Dedifferentiated amniotic fluid mesenchymal stem cell (primary cell): ENCODE measurements at regions not wholly inside any gene's neighbourhood (a gene's known extent, or its start where the extent isn't known, plus 50 kb on each side); places are given as distances from the start of the nearest gene placed in this dataset.

Experiments used
- DNase-seq: peaks from one replicate; pipeline ENCODE4 v3.0.0-alpha.2; 2016; ENCODE audit errors: extremely low spot score

DNA sequence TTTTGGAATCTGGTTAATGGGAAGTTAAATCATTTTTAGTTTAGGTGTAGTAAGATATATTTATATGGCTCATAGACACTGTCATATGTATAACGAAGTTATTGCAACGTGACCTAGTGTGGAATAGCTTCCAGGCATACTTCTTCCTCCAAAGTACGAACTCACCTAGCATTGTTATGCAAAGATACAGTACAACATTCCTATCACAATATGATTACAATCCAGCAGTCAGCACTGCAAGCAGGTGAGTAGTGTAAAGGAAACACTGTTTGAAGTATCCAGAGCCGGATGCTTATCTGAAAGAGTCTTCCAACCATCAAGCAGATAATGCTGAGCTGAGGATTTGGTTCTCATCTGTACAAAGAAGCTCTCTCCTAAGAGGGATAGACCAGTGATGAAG, 754.4 kb upstream of the IGFBP3 start:
- DNase-seq, result no peak

DNA sequence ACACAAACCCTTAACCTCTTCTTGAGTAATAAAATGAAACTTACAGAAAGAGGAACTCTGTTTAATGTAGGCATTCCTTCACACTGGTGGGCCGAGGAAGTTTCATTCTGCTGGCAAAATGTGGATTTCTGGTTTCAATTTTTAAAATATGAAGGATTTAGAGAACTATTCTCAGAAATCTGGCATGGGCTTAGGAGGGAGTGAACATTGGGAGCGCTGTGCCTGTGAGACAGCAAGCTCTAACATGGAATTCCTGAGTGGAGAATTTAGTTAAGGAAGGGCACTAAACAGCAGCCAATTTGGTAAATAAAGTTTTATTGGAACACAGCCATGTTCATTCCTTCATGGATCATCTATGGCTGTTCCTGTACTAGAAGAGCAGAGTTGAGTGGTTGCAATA, 751.8 kb upstream of the IGFBP3 start:
- DNase-seq, result peak; percentile 25

DNA sequence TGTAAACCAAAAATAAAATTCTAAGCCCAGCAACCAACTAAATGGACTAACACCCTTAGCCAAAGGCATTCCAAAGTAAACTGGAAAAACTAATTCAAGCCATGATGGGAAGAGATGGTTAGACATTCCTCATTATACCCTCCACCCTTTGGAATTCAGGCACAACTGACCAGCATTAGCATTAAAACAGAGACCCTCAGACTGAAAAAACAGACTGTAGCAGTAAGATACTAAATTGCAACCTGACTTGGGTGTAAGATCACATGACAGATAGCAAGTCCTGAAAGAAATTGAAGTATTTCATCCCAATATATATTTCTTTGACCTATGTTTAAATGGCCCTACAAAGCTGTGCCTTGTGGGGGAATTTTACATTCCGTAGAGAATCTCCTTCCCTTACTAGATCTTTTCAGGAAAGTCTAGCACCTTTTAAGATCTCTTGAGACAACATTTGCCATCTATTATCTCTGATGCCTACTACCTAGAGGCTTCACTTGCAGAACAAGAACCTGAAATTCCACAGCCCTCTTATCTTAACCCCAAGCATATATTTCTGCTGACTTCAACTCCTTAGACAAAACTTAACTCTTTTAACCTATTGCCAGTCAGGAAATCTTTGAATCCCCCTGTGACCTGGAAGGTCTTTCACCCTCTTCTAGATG, 750.2 kb upstream of the IGFBP3 start:
- DNase-seq, result no peak

DNA sequence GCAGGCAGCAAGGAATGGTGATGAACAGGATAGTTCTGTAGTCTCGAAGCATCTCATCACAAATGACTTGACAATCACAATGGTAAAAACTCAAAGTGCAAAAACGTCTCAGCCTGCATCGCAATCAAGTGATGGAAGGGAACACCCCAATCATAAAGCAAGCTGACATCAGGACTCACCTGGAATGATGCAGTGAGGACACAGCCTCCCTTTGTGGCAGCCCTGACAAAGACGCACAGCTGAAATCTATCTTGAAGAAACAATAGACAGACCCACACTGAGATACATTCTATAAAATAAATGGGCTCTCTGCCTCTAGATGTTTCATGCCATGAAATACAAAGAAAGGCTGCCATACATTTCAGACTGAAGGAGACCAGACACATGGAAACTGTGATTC, 748.0 kb upstream of the IGFBP3 start:
- DNase-seq, result no peak

DNA sequence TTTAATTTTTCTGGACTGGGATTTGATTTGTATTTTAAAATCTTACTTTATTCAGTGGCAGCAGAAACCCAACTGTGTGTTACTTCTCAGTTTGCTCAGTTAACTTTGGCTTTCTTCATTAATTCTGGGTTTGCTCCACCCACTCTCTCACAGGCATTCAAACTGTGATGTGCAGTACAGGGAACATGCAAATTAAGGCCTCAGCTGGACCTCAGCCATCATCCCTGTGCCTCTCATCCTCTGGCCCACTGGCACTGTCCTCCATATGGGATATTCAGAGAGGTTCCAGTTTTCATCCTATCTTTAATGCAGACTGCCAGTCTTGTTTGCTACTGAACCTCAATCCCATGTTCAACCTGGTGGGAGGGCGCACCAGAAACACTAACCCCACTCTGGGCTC, 743.4 kb upstream of the IGFBP3 start:
- no peak for DNase-seq

DNA sequence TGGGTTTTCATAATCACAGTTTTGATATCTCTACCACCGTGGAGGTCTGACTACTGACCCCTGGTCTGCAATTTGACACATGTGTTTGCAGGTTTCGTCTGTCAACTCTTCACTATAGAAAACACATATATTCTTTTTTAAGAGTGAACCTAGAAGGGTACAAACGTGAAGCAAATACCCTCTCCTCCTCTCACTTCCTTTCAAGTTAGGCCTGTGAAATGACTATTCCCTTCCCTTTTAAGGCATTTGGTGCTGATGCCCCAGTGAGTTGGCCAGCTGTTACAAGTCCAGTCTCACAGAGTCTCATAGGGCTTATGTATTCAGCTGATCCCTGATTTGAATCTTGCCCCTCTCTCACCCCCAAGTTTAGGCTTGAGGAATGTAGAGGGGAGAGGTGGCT, 742.0 kb upstream of the IGFBP3 start:
- DNase-seq, result no peak

DNA sequence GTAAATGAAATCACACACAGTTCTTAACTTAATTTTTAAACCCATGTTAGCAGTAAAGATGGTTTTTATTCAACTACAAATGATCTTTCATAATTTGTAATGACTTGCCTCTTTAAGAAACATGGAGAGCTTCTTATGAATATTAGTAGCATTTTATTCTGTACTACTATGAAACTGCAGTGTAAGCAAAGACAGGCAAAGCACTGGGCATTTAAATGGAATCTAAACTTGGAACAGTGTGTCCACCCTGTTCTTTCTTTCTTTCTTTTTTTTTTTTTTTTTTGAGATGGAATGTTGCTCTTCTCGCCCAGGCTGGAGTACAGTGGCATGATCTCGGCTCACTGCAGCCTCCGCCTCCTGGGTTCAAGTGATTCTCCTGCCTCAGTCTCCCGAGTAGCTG, 740.4 kb upstream of the IGFBP3 start:
- no peak for DNase-seq

DNA sequence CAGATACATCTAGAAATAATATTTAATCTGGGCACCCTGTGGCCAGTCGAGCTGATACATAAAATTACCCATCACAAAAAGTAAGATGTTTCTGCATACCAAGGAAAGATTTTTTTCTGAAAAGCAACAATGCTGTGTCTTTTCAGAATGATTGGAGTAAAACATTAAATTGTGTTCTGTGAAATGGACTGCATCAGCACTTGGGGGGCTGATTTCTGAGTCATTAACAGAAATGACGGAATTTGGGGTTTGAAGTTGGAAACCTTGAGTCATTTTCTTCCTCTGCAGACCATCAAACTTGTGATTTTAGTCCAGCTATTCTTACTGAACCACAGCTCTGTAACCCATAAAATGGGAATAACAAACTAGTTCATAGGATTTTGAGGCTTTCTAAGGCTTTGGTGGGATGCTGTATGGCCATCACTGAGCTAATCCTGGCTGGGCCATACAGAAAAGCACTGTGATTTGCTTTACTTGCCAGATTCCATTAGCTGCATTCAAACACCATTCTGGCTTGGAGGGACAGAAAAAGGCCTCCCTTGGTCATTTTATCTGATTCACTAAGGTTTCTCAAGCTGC, 739.4 kb upstream of the IGFBP3 start:
- no peak for DNase-seq

DNA sequence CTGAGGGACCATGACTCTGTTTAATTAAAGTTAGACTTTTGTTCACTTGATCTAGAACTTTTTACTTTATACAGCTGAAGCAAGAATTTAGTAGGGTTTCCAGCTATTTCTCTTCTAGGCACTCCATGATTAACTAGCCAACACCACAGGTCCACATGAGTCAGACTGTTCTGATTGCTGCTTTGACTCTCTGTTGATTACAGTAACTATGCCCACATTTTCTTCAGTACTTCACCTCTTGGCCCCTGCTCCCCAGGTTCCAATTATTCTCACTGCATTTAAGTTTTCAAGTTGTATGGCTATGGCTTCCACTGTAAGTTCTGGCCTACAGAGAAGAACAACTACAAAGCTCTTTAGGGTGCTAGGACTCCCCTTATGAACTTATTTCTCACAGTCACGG, 737.2 kb upstream of the IGFBP3 start:
- no peak for DNase-seq

DNA sequence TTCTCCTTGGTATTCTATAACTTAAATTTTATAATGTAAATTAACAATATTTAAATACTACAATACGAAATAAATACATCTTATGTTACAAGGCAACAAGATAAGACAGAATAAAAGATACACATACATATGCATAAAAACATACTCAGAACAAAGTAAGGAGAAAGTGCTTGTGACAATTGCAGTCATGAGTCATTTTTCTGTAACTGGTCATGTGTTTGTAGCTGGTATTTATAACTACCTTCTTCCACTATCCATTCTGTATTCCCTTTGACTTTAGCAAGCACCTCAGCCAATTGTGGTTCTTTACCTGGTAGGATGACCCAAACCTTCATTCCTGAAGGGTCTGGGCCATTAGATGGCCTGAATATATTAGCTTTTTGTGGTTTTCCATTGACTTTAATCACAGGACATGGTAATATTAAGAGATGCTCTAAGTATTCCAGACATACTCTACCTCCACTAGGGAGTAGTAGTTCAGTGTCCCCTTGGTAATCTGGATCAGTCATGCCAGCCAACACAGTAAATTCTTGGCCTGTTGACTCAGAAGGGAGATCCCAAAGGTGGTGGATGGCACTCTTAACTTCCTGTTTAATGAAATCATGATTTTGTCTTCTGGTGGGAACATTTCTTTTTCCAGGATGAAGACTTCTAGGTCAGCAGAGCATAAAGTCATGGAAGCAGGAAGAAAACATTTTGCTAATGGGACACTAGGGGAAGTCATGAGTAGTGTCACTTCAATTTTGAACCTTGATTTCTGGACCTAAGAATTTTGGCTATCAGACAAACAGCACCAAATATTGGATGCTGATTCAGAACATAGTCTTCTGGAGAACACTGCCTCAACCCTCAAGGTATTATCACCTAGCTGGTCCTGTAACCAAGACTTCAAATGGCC, 733.7 kb upstream of the IGFBP3 start:
- no peak for DNase-seq

DNA sequence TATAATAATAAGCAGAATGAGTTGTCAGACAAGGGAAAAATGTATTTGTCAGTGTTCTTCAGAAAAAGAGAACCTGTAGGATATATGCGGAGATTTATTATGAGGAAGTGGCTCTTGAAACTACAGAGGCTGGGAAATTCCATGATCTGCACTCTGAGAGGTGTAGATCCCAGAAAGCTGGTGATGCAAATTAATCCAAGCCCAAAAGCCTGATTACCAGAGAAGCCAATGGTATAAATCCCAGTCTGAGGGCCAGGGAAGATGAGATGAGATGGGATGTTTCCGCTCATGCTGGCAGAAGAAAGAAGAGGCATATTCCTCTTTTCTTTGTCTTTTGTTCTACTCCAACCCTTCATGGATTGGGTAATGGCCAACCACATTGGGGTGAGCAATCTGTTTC, 732.8 kb upstream of the IGFBP3 start:
- DNase-seq, result no peak

DNA sequence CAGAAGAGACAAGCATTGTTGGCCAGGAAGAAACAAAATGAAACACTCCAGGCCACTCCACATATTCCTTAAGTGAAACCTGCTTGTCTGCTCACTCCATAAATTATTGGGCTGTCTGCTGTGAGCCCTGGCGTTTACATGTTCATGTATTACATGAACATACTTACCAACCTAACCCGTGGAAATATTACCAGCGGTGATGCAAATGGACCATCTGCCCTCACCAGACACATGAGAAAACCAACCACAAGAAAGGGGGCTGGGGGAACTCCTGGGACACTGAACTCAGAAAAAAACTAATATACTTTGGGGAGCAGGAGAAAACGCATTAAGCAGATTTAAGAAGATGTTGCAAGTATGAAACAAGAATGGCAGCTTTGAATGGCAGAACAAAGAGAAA, 731.2 kb upstream of the IGFBP3 start:
- DNase-seq, result no peak

DNA sequence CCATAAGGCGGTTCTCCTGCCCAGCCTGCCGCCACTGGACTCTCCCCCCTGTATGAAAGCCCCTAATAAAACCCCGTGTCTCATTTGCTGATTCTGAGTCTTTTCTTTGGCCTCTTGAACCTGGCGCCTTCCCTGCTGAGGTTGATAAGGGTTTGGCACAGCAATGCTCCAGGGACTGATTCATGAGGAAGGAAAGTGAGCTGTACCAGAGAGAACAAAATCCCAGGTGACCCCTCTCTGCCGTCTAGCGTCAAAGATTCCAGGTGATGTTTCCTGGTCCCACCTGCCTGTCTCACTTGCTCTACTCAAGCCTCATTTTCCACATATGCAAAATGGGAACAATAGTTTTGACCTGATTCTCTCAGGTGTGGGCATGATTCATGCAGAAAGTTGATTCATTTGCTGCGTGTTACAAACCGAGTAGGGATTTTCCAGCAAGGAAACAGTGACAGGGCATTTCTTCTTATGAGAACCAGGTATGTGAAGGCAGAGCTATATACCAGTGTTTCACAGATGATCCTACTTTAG, 730.6 kb upstream of the IGFBP3 start:
- DNase-seq, result no peak

DNA sequence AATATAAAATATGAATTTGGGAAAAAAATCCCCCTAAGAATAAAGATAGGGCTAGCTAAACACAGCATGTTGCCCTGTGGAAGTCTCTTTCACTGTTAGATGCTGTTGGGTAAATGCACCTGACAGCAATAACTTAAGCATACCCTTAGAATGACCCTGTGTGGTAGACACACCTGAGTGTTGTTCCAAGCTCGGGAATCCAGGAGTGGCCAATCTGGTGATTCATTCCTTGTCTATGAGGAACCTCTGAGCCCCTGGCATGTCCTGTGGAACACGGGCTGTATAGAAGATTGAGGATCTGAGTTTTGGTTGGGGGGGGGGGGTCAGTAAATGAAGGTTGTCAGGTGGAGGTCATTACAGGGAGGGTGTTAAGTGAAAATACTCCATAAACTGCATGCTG, 730.0 kb upstream of the IGFBP3 start:
- no peak for DNase-seq

DNA sequence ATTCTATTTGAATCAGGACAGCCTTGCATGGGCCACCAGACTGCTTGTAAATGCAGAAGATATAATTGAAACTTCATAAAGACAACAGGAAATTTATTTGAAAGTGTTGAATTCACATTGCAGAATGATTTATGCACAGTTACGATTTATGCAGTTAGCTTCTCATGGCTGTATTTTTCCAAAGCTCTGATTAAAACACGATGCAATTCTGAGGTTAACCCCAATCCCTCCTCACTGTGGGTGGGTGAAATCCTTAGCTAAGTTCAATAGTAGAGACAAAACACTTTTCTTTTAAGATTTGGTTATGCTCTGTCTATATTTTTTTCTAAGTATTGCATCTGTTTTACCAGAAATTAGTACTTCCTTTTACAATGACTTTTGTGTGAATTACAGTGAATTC, 728.8 kb upstream of the IGFBP3 start:
- DNase-seq, result no peak

DNA sequence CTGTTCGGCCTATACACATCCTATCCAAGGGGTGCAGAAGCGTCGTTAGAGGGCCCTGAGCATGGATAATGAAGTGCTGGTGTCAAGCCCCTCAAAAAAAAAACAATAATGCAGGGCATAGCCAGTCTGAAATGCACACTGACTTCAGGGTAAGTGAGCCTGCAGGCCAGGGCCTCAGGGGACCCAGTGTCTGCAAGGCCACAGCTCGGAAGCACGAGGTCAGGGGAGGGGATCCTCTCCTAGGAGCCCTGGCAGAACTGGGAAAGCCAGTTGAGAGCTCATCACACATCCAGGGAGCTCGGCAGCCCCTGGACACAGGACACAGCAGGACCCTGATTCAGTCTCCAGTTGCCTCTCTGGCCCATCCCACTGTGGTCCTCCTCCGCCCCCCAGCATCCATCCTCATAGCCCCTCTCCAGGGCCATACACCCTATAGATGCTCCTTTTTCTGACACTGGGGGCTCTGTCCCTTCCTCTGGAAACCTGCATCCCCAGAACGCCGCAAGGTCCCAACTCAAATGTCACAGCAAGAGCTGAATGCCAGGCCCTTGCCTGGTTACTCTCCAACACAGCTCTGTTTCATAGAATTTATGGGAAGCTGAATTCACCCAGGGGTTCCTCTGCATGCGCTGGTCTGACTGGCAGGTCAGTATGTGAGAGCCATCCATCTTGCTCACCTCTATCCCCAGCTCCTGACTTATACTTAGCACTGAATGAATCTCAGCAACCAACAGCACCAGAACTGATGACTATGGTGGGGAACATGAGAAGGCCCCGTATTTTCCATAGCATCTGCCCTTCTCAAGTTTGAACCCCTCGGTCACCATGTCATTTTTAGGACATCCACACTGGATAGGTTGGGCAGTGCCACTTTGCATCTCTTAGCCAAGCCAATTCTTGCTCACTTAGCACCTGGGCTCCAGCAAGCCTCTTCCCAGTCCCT, 717.0 kb upstream of the IGFBP3 start:
- DNase-seq, result no peak

DNA sequence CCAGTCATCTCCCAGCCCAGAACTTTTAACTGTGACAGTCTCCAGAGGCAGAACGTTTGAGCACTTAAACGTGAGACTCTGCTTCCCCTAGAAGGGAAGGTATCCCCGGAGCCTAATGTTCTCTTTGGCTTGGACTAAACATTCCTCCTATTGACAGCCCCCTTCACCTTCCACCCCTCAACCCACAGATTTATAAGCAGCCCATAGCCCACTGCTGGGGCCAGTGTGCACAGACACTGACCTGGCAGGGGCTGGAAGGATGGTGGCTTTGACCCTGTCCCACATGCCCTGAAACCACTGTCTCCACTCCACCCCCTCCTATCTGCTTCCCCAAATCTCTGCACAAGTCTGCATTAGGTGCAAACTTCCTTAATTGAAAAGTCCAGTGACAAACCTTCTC, 715.0 kb upstream of the IGFBP3 start:
- DNase-seq, result no peak

DNA sequence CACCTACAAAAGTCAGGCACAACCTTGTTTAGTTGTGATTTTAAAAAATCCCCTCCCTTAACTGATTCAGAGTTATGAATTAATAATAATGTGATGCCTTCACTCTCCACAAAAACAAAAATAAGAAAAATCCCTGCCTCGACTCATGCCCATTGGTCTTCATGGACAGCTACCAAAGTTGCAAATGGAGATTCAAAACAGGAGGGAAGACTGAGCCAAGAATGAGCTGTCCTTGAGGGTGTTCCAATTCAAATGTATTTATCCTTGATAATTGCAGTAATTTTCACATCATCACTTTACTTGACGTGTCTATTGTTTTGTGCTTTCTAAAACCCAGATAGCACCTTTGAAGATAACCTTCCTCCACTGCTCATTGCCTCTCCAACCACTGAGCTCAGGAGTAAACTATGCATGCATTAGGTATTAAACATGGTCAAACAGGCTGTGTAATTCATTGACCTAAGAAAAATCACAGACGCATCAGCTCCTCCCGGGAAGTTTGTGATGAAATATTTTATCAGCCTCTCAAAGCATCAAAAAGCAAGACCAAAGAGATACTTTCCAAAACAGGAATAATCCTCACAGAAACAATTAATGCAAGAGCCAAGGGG, 712.7 kb upstream of the IGFBP3 start:
- DNase-seq, result no peak

DNA sequence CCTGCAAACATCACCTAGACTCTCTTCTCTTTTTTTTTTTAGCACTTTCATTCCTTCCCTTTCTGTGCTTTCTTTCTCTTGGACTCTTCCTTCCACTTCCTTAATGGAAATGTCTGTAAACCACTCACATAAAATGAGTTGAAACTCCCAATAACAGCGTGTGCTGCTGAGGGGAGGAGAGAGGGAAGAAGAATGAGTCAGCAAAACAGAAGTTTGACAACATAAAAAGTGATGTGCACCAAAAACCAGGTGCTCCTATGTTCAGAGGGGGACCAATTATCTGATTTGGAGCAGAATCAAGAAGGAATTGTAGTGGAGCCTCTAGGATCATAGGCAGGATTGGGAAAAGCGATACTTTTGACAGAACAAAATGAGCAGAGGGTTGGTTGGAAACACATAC, 712.1 kb upstream of the IGFBP3 start:
- DNase-seq, result no peak

DNA sequence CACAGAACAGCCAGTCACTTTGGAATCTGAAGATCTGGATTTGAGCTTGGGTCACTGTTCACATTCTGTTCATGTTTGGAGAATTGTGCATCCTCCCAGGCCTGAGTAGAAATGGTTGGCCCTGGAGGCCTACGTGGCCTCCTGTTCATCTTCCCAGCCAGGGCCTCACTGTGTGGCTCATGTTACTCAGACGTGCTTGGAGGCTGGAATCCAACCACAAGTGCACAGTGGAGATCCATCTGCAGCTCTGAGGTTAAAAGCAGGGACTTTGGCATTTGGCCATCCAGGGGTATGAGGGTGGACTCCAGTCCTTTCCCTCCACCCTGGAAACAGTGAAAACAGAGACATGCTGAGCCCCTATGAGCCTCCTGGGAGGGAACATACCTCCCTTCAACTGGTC, 709.0 kb upstream of the IGFBP3 start:
- peak; percentile 42 for DNase-seq

DNA sequence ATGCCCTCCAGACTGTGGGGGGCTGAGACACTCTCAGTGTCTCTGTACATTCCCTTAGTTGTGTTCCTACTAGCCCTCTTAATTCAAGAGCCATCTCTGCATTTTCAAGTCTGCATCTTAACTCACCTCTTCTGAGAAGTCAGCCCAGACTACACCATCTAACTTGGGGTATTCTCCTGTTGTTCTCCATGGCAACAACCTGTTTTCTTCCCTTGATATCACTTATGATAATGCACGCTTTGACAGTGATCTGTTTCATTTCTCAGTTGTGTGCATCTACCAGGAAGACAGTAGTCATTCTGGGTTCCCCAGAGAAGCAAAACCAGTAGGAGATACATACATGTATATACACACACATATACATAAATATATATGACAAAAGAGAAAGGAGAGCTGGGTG, 707.3 kb upstream of the IGFBP3 start:
- no peak for DNase-seq
